GM21529 (cell line): ENCODE measurements at regions not wholly inside any gene's neighbourhood (a gene's known extent, or its start where the extent isn't known, plus 50 kb on each side); places are given as distances from the start of the nearest gene placed in this dataset.
"Not testable (repeated sequence)": the region's sequence is repeated elsewhere in the genome, so short reads cannot be mapped to it uniquely, and the experiment has no call there.

Experiments used
- ATAC-seq: cut with Tn5 transposase; IDR thresholded peaks from one replicate; pipeline ENCODE4 v1.9.1; 2021; ENCODE audit not compliant: unreplicated experiment

- ATAC-seq: no peak
These were observed 203.2 kb downstream of the LAS1L start for GRCh38 chrX:65331371-65331770.

DNA sequence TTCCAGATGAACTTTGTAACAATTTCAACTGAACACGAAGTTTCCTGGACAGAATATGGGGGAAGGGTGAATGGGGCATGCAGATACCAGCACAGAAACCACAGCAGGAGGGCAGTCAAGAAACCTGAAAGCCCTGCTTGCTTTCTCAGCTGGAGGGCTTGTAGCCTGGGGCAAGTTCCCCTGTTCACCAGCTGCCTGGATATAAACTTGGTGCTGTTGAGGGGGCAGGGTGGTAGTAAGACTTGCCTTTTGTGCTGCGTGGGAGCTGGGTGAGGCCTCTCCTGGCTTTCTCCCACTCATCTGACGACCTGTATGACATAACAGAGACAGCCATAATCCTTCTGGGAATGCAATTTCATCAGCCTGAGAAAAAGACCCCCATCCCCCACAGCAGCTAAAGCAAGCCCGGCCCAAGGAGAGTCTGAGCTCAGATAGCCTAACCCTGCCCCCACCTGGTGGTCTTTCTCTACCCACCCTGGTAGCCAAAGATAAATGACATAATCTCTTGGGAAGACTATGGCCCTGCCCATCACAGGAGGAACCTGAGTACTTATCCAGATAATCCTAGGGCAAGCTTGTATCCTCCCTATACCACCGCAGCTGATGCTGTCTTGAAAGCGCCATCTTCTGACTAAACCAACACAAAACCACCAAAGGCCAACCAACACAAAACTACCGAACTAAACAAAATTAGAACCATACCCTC lies 234.3 kb downstream of the LAS1L start:
- ATAC-seq: no peak

- not testable (repeated sequence) for ATAC-seq
These were observed 251.7 kb downstream of the LAS1L start for GRCh38 chrX:65282905-65283304.

- no peak for ATAC-seq
These were observed 261.4 kb downstream of the LAS1L start for GRCh38 chrX:65273152-65273551.

GRCh38 chrX:65266482-65266881 lies 268.1 kb downstream of the LAS1L start:
- ATAC-seq: no peak

DNA sequence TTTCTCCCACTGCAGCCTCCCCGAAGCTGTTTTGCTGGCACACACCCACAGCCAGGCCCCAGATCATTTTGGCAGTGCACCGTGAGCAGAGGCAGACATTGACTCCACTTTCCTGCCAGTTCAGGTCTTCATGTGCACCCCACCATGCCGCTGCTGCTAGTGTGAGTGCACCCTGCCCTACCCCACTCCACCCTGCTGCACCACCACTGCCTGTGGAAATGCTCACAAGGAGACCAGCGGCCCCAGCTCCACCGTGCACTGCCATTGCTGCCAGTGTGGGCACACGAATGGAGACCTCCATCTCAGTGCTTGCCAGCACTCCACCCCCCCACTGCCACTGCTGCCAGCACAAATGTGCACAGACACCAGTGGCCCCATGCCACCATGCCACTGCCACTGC lies 277.6 kb upstream of the ZC4H2 start:
- ATAC-seq: no peak

- ATAC-seq: no peak
These were observed 264.9 kb upstream of the ZC4H2 start for GRCh38 chrX:65241059-65241721.

DNA sequence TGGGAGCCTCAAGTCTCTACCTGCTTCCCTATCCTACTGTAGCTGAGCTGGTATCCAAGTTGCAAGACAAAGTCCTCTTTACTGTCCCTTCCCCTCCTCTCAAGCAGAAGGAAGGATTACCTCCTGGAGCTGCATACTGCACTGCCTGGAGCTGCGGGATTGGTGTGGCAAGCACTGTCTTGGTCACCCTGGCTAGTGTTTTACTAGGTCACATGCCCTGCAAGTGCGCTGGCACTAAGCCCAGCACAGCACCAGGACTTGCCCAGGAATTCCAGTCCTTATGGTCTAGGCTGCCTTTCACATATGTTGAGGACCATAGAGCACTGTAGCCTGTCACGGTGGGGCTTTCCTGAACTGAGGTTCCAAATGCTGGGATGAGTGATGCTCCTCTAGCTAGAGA lies 227.3 kb upstream of the ZC4H2 start:
- ATAC-seq: no peak

DNA sequence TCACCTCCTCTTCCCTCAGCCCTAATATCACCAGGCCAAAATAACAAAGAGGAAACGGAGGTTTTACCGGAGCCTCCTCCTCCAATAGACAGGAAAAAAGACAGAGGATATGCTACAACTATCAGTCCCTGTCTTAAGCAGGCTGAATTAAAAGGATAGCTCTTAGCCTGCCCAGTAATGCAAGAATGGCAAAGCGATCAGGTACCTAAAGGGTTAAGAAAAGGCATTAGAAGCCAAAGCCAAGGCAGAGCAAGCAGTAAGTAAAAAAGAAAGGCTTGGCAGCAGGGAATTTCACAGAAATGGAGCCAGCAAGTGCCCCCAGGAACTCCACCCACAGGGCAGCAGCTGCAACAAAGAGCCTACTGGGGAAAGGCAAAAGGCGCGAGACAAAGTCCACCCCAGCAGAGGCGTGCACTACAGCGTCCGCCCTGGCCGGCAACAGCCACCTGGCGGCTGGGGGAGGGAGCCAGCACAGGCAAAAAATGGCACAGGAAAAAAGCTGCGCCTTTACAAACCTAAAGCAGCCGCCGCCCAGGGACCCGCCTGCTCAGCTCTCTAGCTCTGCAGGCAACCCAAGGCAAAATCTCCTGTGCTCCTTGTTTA lies 220.6 kb upstream of the ZC4H2 start:
- ATAC-seq: no peak

- ATAC-seq: no peak
These were observed 219.4 kb upstream of the ZC4H2 start for GRCh38 chrX:65195621-65196020.

- no peak for ATAC-seq
These were observed 218.3 kb upstream of the ZC4H2 start for GRCh38 chrX:65194547-65194946.

DNA sequence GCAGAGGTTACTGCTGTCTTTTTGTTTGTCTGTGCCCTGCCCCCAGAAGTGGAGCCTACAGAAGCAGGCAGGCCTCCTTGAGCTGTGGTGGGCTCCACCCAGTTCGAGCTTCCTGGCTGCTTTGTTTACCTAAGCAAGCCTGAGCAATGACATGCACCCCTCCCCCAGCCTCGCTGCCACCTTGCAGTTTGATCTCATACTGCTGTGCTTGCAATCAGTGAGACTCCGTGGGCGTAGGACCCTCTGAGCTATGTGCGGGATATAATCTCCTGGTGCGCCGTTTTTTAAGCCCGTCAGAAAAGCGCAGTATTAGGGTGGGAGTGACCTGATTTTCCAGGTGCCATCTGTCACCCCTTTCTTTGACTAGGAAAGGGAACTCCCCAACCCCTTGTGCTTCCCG lies 187.1 kb upstream of the ZC4H2 start:
- not testable (repeated sequence) for ATAC-seq

- ATAC-seq: no peak
These were observed 172.0 kb upstream of the ZC4H2 start for GRCh38 chrX:65148232-65148631.

- ATAC-seq: no peak
These were observed 160.2 kb upstream of the ZC4H2 start for GRCh38 chrX:65136424-65136823.

GRCh38 chrX:65127842-65128241 lies 151.6 kb upstream of the ZC4H2 start:
- ATAC-seq: no peak

DNA sequence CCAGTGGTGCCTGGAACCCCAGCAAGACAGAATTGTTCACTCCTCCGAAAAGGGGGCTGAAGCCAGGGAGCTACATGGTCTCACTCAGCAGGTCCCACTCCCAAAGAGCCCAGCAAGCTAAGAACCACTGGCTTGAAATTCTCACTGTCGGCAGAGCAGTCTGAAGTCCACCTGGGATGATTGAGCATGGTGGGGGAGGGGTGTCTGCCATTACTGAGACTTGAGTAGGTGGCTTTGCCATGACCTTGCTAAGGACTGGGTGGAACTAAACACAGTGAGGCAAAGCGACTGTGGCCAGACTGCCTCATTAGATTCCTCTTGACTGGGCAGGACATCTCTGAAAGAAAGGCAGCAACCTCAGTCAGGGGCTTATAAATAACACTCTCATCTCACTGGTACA lies 122.6 kb upstream of the ZC4H2 start:
- ATAC-seq: no peak

GRCh38 chrX:65093658-65094057 lies 117.4 kb upstream of the ZC4H2 start:
- no peak for ATAC-seq

- ATAC-seq: no peak
These were observed 97.0 kb upstream of the ZC4H2 start for GRCh38 chrX:65073233-65073632.

DNA sequence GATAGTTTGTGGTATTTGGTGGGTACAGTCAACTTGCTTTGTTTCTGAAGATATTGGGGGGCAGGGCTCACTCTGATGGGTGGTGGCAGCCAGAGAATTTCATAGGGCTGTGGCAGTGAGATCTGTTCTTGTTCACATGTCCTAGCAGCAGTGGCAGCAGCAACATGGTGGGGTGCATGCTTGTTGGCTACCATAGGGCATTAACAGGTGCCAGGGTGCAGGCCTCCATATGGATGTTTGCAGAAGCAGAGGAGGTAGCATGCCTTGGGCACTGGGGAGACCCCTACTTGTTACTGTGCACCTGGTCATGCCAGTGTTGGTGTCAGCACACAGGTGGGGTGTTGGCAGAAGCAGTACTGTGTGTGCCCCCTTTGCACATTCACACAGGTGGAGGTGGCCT lies 96.3 kb upstream of the ZC4H2 start:
- ATAC-seq: no peak

GRCh38 chrX:65058626-65059025 lies 82.4 kb upstream of the ZC4H2 start:
- ATAC-seq: not testable (repeated sequence)

DNA sequence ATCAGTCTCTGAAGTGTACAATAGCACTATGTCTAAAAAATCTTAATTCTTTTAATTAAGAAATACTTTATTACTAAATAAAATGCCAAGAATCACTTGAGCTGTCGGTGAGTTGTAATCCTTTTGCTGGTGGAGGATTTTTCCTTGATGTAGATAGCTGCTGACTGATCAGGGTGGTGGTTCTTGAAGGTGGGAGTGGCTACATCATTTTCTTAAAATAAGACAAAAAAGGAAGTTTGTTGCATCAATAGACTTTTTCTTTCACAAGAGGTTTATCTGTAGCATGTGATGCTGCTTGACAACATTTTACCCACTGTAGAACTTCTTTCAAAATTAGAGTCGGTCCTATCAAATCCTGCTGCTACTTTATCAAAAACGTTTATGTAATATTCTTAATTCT lies 68.8 kb upstream of the ZC4H2 start:
- no peak for ATAC-seq

DNA sequence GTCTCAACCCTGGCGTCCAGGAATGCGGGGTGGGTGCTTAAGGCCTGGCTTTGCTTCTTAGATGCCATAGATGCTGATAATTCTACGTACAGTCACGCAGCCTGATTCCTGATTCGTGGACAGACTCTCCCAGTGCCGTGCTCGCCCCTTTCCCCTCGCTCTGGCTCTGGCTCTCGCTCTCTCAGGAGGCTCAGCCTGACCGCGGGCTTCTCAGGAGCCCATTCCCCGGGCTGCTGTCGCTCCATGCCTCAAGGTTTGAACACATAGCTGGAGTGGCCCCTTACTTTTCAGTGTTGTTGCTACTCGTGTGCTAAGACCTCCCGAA lies 59.2 kb upstream of the ZC4H2 start:
- peak; percentile 30 for ATAC-seq
